T-helper 17 cell (primary cell): ENCODE measurements at regions not wholly inside any gene's neighbourhood (a gene's known extent, or its start where the extent isn't known, plus 50 kb on each side); places are given as distances from the start of the nearest gene placed in this dataset.
"Not testable (repeated sequence)": the region's sequence is repeated elsewhere in the genome, so short reads cannot be mapped to it uniquely, and the experiment has no call there.

Experiments
- ATAC-seq: fragments of 150-1000 bp; cut with Tn5 transposase; 2 replicates; pipeline ENCODE4 v1.10.0; 2021; ENCODE audit warnings: mild to moderate bottlenecking, moderate library complexity
- DNase-seq, 3 donors: peaks; one replicate each; pipeline versions ENCODE4 v3.0.0 to v3.0.0-alpha.2; 2020 to 2021
- H3K9me3 ChIP-seq: one replicate; pipeline ENCODE4 v1.7.0; 2013; ENCODE audit warnings: low read length, mild to moderate bottlenecking; ENCODE audit not compliant: control insufficient read depth, poor library complexity, severe bottlenecking
- H3K27ac Mint-ChIP-seq: one replicate; pipeline ENCODE4 v1.8.0; 2022; ENCODE audit warnings: mild to moderate bottlenecking, moderate library complexity, mixed read lengths
- H3K27me3 Mint-ChIP-seq: one replicate; pipeline ENCODE4 v1.8.0; 2022; ENCODE audit warnings: mixed read lengths
- H3K36me3 Mint-ChIP-seq: one replicate; pipeline ENCODE4 v1.8.0; 2022; ENCODE audit warnings: low read depth, mixed read lengths
- H3K4me1 Mint-ChIP-seq: one replicate; pipeline ENCODE4 v1.8.0; 2022; ENCODE audit warnings: mild to moderate bottlenecking, mixed read lengths
- H3K4me3 Mint-ChIP-seq: one replicate; pipeline ENCODE4 v1.8.0; 2022; ENCODE audit warnings: mild to moderate bottlenecking, moderate library complexity, mixed read lengths

DNA sequence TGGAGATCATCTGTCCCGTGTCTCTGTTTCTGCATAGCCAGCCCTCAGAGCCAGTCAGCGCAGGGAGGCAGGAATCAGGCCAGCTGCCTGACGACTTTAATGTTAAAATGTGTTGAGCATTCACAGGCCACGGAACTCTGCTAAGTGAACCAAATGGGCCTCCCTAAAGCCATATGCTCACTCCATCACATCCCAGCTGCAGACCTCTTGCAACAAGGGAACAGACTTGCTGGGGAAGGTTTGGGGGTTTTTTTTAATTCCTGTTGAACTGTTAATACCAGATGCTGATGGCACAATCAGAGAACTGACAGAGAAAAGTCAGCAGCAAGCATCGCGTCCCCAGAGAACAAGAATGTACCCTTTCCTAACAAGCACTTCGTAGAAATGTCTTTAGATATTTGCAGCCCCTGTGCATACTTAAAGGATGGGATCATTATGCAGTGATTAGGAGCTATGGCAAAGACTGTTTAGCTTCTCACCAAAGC, 900.4 kb upstream of the AUTS2 start:
- Mint-ChIP-seq H3K4me1 (no peaks in the 10 kb centered on the region), H3K27ac (no peak overlapping the region), H3K4me3 (no peak overlapping the region), H3K36me3 (no peaks in the 10 kb centered on the region), H3K27me3 (no peaks in the 10 kb centered on the region)
- H3K9me3 ChIP-seq, result no peaks in the 10 kb centered on the region
- DNase-seq, result no peak
- no peak for ATAC-seq

DNA sequence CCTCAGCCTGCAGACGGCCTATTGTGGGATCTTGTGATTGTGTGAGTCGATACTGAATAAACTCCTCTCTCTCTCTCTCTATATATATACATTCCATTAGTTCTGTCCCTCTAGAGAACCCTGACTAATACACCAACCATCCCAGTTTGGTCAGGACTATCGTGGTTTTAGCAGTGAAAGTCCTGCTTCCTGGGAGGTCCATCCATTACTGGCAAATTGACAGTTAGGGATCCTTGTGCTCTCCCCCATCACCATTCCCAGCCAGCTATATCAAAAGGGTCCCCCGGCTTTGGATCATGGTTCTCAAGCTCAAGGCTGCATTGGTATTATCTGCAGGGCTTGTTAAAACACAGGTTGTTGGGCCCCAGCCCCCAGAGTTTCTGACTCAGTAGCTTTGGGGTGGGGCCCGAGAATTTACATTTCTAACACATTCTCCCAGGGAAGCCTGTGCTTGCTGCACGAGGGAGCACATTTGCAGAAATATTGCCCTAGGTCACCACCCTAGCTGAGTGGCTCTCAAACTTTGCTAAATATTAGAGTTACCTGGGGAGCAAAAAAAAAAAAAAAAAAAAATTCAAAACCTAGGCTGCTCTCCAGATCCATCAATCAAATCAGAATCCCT, 899.1 kb upstream of the AUTS2 start:
- no peak overlapping the region for H3K27ac Mint-ChIP-seq
- no peaks in the 10 kb centered on the region for H3K36me3 Mint-ChIP-seq
- no peak overlapping the region for H3K4me3 Mint-ChIP-seq
- no peak for ATAC-seq
- H3K9me3 ChIP-seq, result no peaks in the 10 kb centered on the region
- DNase-seq, result no peak
- no peaks in the 10 kb centered on the region for H3K27me3 Mint-ChIP-seq
- no peaks in the 10 kb centered on the region for H3K4me1 Mint-ChIP-seq

DNA sequence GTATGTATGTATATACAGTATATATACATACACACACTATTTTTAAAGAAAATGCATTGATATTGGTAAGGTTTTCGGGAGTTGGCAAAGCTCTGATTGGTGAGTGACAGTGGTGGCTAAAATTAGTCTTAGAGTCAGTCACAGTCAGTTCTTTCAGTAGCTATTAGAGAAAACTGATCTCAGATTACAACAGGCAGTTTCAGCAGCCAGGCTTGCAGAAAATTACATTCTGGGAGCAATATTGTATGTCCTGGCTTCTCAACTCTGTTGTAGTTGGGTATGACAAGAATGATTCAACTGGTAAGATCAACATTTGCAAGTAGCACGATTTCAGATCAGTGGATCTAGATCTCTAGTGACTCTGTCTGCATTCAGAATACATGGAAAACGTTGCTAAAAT, 897.9 kb upstream of the AUTS2 start:
- no peaks in the 10 kb centered on the region for H3K27me3 Mint-ChIP-seq
- DNase-seq (no peak), ATAC-seq (no peak)
- H3K4me1 Mint-ChIP-seq, result no peaks in the 10 kb centered on the region
- H3K27ac Mint-ChIP-seq, result no peak overlapping the region
- no peaks in the 10 kb centered on the region for H3K9me3 ChIP-seq
- H3K36me3 Mint-ChIP-seq, result no peaks in the 10 kb centered on the region
- H3K4me3 Mint-ChIP-seq, result no peak overlapping the region

DNA sequence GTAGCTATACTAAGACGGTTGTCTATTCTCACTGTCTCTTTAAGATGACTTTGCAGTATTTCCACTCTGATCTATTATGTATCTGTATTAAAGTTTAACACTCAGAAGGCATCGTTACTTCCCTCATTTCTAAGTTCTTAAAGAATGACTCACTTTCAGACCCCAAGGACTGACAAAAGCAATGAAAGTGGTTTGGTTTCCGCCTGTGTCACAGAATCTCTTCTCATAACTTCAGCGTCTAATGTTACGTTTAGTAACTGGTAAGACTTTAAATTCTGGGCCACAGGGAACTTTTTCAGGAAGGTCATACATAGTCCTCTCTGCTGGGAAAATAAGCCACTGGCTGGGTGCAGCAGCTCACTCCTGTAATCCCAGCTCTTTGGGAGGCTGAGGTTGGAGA, 892.0 kb upstream of the AUTS2 start:
- H3K36me3 Mint-ChIP-seq, result no peaks in the 10 kb centered on the region
- DNase-seq (no peak), ATAC-seq (no peak)
- H3K27ac Mint-ChIP-seq, result no peak overlapping the region
- H3K27me3 Mint-ChIP-seq, result no peaks in the 10 kb centered on the region
- H3K9me3 ChIP-seq, result no peaks in the 10 kb centered on the region
- no peaks in the 10 kb centered on the region for H3K4me1 Mint-ChIP-seq
- H3K4me3 Mint-ChIP-seq, result no peak overlapping the region

DNA sequence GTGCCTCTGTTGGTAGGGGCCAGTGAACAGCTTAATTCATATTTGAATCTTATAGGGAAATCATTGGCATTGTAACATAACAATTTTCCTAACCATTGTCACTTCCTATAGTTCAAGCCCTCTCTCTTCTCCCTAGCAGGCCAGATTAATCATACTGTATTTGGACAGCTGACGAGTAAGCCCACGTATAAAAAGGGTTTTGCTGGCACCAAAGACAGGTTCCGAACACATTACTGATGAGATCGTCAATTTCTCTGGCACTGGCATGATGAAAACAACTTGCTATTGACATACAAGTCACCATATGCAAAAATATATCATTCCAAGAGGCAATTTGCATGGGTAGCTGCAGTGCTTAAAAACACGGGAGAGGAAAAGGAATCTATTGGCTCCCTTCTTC, 891.1 kb upstream of the AUTS2 start:
- no peak overlapping the region for H3K4me3 Mint-ChIP-seq
- H3K9me3 ChIP-seq, result no peaks in the 10 kb centered on the region
- H3K27ac Mint-ChIP-seq, result no peak overlapping the region
- H3K27me3 Mint-ChIP-seq, result no peaks in the 10 kb centered on the region
- no peaks in the 10 kb centered on the region for H3K4me1 Mint-ChIP-seq
- H3K36me3 Mint-ChIP-seq, result no peaks in the 10 kb centered on the region
- no peak for ATAC-seq
- DNase-seq, result no peak

DNA sequence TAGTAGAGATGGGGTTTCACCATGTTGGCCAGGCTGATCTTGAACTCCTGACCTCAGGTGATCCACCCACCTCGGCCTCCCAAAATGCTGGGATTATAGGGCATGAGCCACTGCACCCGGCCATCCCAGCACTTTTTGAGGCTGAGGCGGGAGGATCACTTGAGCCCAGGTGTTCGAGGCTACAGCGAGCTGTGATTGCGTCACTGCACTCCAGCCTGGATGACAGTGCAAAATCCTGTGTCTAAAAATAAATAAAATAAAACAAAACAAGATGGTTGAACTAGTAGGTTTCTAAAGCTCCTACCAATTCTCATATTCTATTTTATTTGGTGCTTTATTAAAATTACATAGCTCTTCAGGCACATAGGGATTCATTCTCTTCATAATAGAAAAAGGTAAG, 890.3 kb upstream of the AUTS2 start:
- no peak overlapping the region for H3K27ac Mint-ChIP-seq
- H3K27me3 Mint-ChIP-seq, result no peaks in the 10 kb centered on the region
- H3K4me1 Mint-ChIP-seq, result no peaks in the 10 kb centered on the region
- ATAC-seq, result no peak
- H3K9me3 ChIP-seq, result no peaks in the 10 kb centered on the region
- no peaks in the 10 kb centered on the region for H3K36me3 Mint-ChIP-seq
- no peak for DNase-seq
- H3K4me3 Mint-ChIP-seq, result no peak overlapping the region

DNA sequence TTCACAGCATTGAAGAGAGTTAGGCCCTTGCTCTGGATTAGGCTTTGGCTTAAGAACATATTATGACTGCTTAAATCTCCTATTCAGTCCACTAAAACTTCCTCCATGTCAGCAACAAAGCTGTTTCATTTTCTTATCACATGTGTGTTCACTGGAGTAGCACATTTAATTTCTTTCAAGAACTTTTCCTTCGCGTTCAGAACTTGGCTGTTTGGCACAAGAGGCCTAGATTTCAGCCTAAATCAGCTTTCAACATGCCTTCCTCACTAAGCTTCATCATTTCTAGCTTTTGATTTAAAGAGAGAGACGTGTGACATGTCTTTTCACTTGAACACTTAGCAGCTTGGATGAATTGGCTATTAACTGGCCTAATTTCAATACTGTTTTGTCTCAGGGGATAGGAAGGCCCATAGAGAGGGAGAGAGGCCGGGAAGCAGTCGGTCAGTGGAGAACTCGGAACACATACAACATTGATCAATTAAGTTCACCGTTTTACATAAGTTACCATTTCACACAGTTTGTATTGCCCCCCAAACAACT, 885.2 kb upstream of the AUTS2 start:
- H3K4me1 Mint-ChIP-seq, result no peaks in the 10 kb centered on the region
- no peaks in the 10 kb centered on the region for H3K36me3 Mint-ChIP-seq
- ATAC-seq (no peak), DNase-seq (no peak)
- H3K27me3 Mint-ChIP-seq, result no peaks in the 10 kb centered on the region
- H3K9me3 ChIP-seq, result no peaks in the 10 kb centered on the region
- H3K4me3 Mint-ChIP-seq, result no peak overlapping the region
- no peak overlapping the region for H3K27ac Mint-ChIP-seq

DNA sequence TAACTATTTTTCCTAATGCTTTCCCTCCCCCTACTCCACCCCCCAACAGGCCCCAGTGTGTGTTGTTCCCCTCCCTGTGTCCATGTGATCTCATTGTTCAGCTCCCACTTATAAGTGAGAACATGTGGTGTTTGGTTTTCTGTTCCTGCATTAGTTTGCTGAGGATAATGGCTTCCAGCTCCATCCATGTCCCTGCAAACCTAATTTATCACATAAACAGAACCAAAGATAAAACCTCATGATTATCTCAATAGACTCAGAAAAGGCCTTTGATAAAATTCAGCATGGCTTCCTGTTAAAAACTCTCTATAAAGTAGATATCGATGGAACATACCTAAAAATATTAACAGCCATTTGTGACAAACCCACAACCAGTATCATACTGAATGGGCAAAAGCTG, 884.1 kb upstream of the AUTS2 start:
- H3K4me1 Mint-ChIP-seq, H3K4me3 Mint-ChIP-seq, H3K27ac Mint-ChIP-seq, H3K36me3 Mint-ChIP-seq, H3K27me3 Mint-ChIP-seq, ATAC-seq, DNase-seq, H3K9me3 ChIP-seq: not testable (repeated sequence)

DNA sequence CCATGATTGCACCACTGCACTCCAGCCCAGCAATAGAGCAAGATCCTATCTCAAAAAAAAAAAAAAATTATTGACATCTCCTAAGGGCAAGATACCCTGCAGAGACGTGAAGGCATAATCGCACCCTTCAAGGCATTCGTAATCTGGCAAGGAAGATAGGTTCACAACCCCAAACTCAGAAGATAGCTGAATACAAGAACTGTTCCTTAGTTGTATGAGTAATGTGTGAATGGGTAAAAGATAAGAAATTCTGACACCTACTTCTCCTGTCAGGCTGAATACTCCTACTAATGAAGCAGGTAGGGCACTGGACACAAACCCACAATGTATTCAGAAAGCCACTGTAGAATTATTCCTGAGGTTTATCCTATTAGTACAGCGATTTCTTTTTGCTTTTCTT, 882.4 kb upstream of the AUTS2 start:
- no peaks in the 10 kb centered on the region for H3K9me3 ChIP-seq
- Mint-ChIP-seq H3K27me3 (no peaks in the 10 kb centered on the region), H3K4me1 (no peaks in the 10 kb centered on the region), H3K36me3 (no peaks in the 10 kb centered on the region), H3K27ac (no peak overlapping the region), H3K4me3 (no peak overlapping the region)
- DNase-seq, result no peak
- ATAC-seq, result no peak

DNA sequence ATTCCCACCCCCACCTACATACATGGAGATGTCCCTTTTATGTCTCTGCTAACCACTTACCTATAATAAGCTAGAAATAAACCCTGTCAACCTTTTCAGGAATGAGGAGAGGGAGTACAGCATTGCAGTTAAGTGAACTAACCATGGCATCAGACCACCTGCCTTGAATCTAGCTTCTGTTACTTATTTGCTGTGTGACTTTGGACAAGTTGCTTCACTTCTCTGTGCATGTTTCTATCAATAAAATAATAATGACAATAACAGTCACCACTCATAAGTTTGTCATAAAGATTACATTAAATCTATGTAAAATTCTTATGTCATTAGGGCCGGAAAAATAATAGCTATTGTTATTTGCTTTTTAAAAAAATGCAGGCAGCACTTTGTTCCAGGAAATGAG, 881.1 kb upstream of the AUTS2 start:
- no peaks in the 10 kb centered on the region for H3K27me3 Mint-ChIP-seq
- no peak for DNase-seq
- no peaks in the 10 kb centered on the region for H3K9me3 ChIP-seq
- no peak overlapping the region for H3K27ac Mint-ChIP-seq
- no peaks in the 10 kb centered on the region for H3K4me1 Mint-ChIP-seq
- no peak overlapping the region for H3K4me3 Mint-ChIP-seq
- H3K36me3 Mint-ChIP-seq, result no peaks in the 10 kb centered on the region
- no peak for ATAC-seq

DNA sequence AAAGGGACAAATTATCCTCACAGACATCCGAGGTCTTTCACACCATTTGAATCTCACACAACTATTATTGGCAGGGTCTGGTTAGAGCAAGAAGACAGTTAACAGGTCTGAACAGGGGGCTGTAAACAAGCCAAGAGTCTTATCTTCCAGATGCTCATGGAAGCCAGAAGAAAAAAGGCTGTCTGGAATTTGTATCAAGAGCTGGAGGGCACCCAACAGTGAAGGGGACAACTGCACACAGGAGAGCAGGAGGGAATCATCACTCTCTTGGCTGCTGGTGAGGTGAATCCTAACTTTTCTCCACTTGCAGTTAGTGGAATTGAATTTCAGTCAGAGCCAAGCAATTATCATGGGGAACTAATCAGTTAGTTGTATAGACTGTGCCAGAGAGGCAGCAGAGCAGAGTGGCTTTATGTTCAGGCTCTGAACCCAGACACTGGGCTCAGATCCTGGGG, 880.2 kb upstream of the AUTS2 start:
- Mint-ChIP-seq H3K27me3 (no peaks in the 10 kb centered on the region), H3K4me1 (no peaks in the 10 kb centered on the region), H3K27ac (no peak overlapping the region), H3K4me3 (no peak overlapping the region), H3K36me3 (no peaks in the 10 kb centered on the region)
- ATAC-seq (no peak), DNase-seq (no peak)
- H3K9me3 ChIP-seq, result no peaks in the 10 kb centered on the region

DNA sequence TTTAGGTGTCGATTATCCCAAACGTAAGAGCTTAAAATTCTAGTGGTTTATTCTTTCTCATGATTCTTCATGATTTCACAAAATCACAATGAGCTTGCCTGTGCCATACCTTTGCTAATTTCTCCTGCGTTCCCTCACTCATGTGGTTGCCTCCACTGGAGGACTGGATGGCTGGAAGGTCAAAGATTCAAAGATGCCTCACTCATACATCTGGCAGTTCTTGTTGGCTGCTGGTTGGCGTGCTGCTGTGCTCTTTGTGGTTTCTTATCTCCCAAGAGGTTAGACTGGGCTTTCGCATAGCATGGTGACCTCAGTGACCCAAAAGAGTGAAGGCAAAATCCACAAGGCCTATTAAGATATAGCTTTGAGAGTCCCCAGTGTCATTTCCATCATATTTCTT, 877.6 kb upstream of the AUTS2 start:
- H3K27ac Mint-ChIP-seq, result no peak overlapping the region
- H3K27me3 Mint-ChIP-seq, result no peaks in the 10 kb centered on the region
- no peaks in the 10 kb centered on the region for H3K36me3 Mint-ChIP-seq
- DNase-seq, result no peak
- H3K4me1 Mint-ChIP-seq, result no peaks in the 10 kb centered on the region
- no peak for ATAC-seq
- no peaks in the 10 kb centered on the region for H3K9me3 ChIP-seq
- H3K4me3 Mint-ChIP-seq, result no peak overlapping the region

DNA sequence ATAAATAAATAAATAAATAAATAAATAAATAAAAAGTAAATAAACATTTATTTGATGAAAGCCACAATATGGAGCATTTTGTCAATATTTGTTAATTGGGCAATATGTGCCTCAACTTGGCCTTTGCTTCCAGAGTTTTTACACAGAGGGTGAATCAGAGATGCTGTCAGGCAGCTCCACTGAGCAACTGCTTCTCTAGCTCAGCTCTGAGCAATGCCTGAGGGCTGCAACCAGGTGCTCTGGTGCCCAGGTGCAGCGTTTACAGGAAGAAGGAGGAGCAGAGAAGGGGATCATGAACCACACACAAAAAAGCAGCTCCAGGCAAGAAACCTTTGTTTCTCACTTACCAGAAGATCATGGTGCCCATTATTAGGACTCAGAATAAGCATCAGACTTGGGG, 876.2 kb upstream of the AUTS2 start:
- H3K9me3 ChIP-seq, result peaks cover 2% of the 10 kb centered on the region
- no peak overlapping the region for H3K27ac Mint-ChIP-seq
- no peaks in the 10 kb centered on the region for H3K4me1 Mint-ChIP-seq
- H3K4me3 Mint-ChIP-seq, result no peak overlapping the region
- no peaks in the 10 kb centered on the region for H3K27me3 Mint-ChIP-seq
- ATAC-seq, result no peak
- H3K36me3 Mint-ChIP-seq, result no peaks in the 10 kb centered on the region
- DNase-seq, result no peak

DNA sequence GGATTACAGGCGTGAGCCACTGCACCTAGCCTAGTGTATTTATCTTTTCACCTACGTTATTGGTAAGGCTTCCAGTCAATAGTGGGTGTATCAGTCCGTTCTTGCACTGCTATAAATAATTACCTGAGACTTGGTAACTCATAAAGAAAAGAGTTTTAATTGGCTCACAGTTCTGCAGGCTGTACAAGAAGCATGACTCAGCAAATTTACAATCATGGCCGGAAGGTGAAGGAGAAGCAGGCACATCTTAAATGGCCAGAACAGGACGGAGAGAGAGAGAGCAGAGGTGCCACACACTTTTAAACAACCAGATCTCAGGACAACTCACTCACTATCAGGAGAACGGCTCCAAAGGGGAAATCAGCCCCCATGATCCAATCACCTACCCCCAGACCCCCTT, 873.3 kb upstream of the AUTS2 start:
- Mint-ChIP-seq H3K27me3 (no peaks in the 10 kb centered on the region), H3K4me3 (no peak overlapping the region), H3K36me3 (no peaks in the 10 kb centered on the region), H3K27ac (no peak overlapping the region), H3K4me1 (no peaks in the 10 kb centered on the region)
- ATAC-seq, result no peak
- DNase-seq, result no peak
- H3K9me3 ChIP-seq, result peaks cover 2% of the 10 kb centered on the region
